ENCODE measurements at regions not wholly inside any gene's neighbourhood (a gene's known extent, or its start where the extent isn't known, plus 50 kb on each side); places are given as distances from the start of the nearest gene placed in this dataset.

DNA sequence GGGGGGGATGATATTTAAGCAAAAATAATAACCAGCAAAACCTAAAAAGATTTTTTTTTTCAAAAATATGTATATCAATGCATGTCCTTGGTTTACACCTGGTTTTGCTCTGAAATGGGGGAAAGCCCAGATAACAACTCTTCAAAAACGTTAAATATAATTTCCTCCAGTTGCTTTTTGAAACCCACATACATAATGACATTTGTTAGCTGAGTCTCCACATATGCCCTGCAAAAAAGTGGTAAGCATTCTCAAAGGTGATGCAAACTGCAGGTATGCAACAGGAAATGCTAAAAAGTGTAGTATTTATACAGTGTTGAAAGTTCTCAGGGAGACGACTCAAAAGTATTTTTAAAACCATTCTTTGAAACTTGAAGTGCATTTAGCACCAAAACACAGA lies 258.6 kb downstream of the ZEB2 start:
- no peak for TF ChIP-seq POLR2A (IDR thresholded peaks at IDR 0.05; ENCODE audit: low read length)
- TF ChIP-seq GATA1 (IDR thresholded peaks at IDR 0.05; ENCODE audit: low read depth, low read length): no peak

Measured in erythroblast (primary cell).